Esophagus muscularis mucosa (tissue), 4 donors: ENCODE measurements at regions not wholly inside any gene's neighbourhood (a gene's known extent, or its start where the extent isn't known, plus 50 kb on each side); places are given as distances from the start of the nearest gene placed in this dataset.

Experiments used
- CTCF ChIP-seq, 3 experiments: fragments of 200-600 bp in 2 of 3; fragments of 450-650 bp in 1 of 3; sonication (generic) in 2 of 3; IDR thresholded peaks; one replicate each; pipeline ENCODE4 v1.5.1; 2017 to 2019; ENCODE audit warnings: antibody characterized with exemption in 3 of 3, mild to moderate bottlenecking in 2 of 3, moderate library complexity in 1 of 3
- EP300 ChIP-seq: sonication (generic); formaldehyde crosslinking; IDR thresholded peaks from one replicate; pipeline ENCODE4 v1.6.1; 2017; ENCODE audit warnings: antibody characterized with exemption
- POLR2A ChIP-seq: fragments of 450-650 bp; IDR thresholded peaks from one replicate; pipeline ENCODE4 v1.6.1; 2017; ENCODE audit warnings: antibody characterized with exemption, moderate library complexity, mild to moderate bottlenecking, low read depth
- POLR2AphosphoS5 ChIP-seq, 2 donors: sonication (generic); formaldehyde crosslinking; IDR thresholded peaks; one replicate each; pipeline ENCODE4 v1.6.1; 2017; ENCODE audit warnings: antibody characterized with exemption in 2 of 2

GRCh38 chr13:23105051-23105450, 75.7 kb upstream of the SGCG start:
- TF ChIP-seq CTCF (IDR thresholded peaks at IDR 0.05) (no peak), POLR2A (no peak), POLR2AphosphoS5 (IDR thresholded peaks at IDR 0.05) (no peak), EP300 (no peak)
